RPMI7951 (cell line): ENCODE measurements at regions not wholly inside any gene's neighbourhood (a gene's known extent, or its start where the extent isn't known, plus 50 kb on each side); places are given as distances from the start of the nearest gene placed in this dataset.

ENCODE experiments used
- DNase-seq: peaks from one replicate; pipeline ENCODE4 v3.0.0-alpha.2; 2012; ENCODE audit warnings: low read depth

GRCh38 chr4:27844376-27844775 is 983.7 kb downstream of the STIM2 start:
- no peak for DNase-seq

GRCh38 chr4:27846951-27847350 is 986.3 kb downstream of the STIM2 start:
- DNase-seq, result no peak

GRCh38 chr4:27861381-27861787 is 1000.7 kb downstream of the STIM2 start:
- peak; percentile 2 for DNase-seq

- peak; percentile 1 for DNase-seq
Measured at GRCh38 chr4:27861802-27862201, 1001.2 kb downstream of the STIM2 start.

- no peak for DNase-seq
Measured at GRCh38 chr4:27873596-27873995, 1013.0 kb downstream of the STIM2 start.

GRCh38 chr4:27881705-27882104 is 1021.1 kb downstream of the STIM2 start:
- DNase-seq, result no peak

GRCh38 chr4:27886120-27886519 is 1025.5 kb downstream of the STIM2 start:
- no peak for DNase-seq

GRCh38 chr4:27887646-27888045 is 1027.0 kb downstream of the STIM2 start:
- no peak for DNase-seq

GRCh38 chr4:27888505-27888904 is 1027.9 kb downstream of the STIM2 start:
- DNase-seq, result no peak

GRCh38 chr4:27894951-27895350 is 1034.3 kb downstream of the STIM2 start:
- DNase-seq, result no peak

GRCh38 chr4:27908356-27908755 is 1047.7 kb downstream of the STIM2 start:
- no peak for DNase-seq

- no peak for DNase-seq
Measured at GRCh38 chr4:27910227-27910626, 1049.6 kb downstream of the STIM2 start.

- no peak for DNase-seq
Measured at GRCh38 chr4:27911047-27911446, 1050.4 kb downstream of the STIM2 start.

- no peak for DNase-seq
Measured at GRCh38 chr4:27913738-27914137, 1053.1 kb downstream of the STIM2 start.

GRCh38 chr4:27915822-27916221 is 1055.2 kb downstream of the STIM2 start:
- no peak for DNase-seq

GRCh38 chr4:27916452-27917184 is 1056.0 kb downstream of the STIM2 start:
- DNase-seq, result no peak

- peak; percentile 15 for DNase-seq
Measured at GRCh38 chr4:27917381-27917780, 1056.7 kb downstream of the STIM2 start.

- DNase-seq, result peak; percentile 1
Measured at GRCh38 chr4:27921231-27921630, 1060.6 kb downstream of the STIM2 start.

- no peak for DNase-seq
Measured at GRCh38 chr4:27928761-27929540, 1068.3 kb downstream of the STIM2 start.

- no peak for DNase-seq
Measured at GRCh38 chr4:27930291-27930690, 1069.7 kb downstream of the STIM2 start.

- no peak for DNase-seq
Measured at GRCh38 chr4:27930976-27931375, 1070.3 kb downstream of the STIM2 start.

- DNase-seq, result no peak
Measured at GRCh38 chr4:27931584-27931983, 1070.9 kb downstream of the STIM2 start.

GRCh38 chr4:27934871-27935270 is 1074.2 kb downstream of the STIM2 start:
- DNase-seq, result no peak
